Neuronal stem cell (in vitro differentiated cells): ENCODE measurements at regions not wholly inside any gene's neighbourhood (a gene's known extent, or its start where the extent isn't known, plus 50 kb on each side); places are given as distances from the start of the nearest gene placed in this dataset.

Experiments used
- DNase-seq: peaks from one replicate; pipeline ENCODE4 v3.0.0-alpha.2; 2013; ENCODE audit warnings: low spot score
- H2AFZ ChIP-seq: one replicate; pipeline ENCODE4 v1.6.1; 2013; ENCODE audit warnings: mild to moderate bottlenecking, low read length, inconsistent platforms
- H2AK5ac ChIP-seq: 2 replicates; pipeline ENCODE4 v1.6.1; 2013; ENCODE audit warnings: low read depth, mild to moderate bottlenecking, inconsistent platforms, low read length, moderate library complexity, mixed read lengths
- H2BK120ac ChIP-seq: 2 replicates; pipeline ENCODE4 v1.6.1; 2013; ENCODE audit warnings: low read depth, mild to moderate bottlenecking, inconsistent platforms, low read length, moderate library complexity, mixed read lengths
- H2BK12ac ChIP-seq: one replicate; pipeline ENCODE4 v1.6.1; 2013; ENCODE audit warnings: low read length, inconsistent platforms
- H2BK15ac ChIP-seq: 2 replicates; pipeline ENCODE4 v1.6.1; 2013; ENCODE audit warnings: mild to moderate bottlenecking, low read length, inconsistent platforms, mixed read lengths
- H2BK5ac ChIP-seq: one replicate; pipeline ENCODE4 v1.6.1; 2013; ENCODE audit warnings: inconsistent platforms, mild to moderate bottlenecking, low read length, moderate library complexity
- H3K14ac ChIP-seq: one replicate; pipeline ENCODE4 v1.6.1; 2013; ENCODE audit warnings: low read length, inconsistent platforms
- H3K18ac ChIP-seq: 2 replicates; pipeline ENCODE4 v1.6.1; 2013; ENCODE audit warnings: low read length, inconsistent platforms
- H3K23ac ChIP-seq: 2 replicates; pipeline ENCODE4 v1.6.1; 2013; ENCODE audit warnings: low read depth, mild to moderate bottlenecking, mixed read lengths, low read length, inconsistent platforms; ENCODE audit not compliant: poor library complexity
- H3K27ac ChIP-seq: replicated peaks from 3 replicates; pipeline ENCODE4 v1.5.1; 2013; ENCODE audit warnings: low read length, inconsistent platforms
- H3K27me3 ChIP-seq, 3 experiments: 2 replicates each; pipeline ENCODE4 v1.6.1; 2013; ENCODE audit warnings: low read length in 3 of 3, mild to moderate bottlenecking in 2 of 3, inconsistent platforms in 1 of 3, low read depth in 1 of 3, mixed read lengths in 1 of 3, moderate library complexity in 1 of 3; ENCODE audit not compliant: control insufficient read depth in 3 of 3, insufficient read depth in 3 of 3
- H3K36me3 ChIP-seq, 2 donors: replicated peaks in 1 of 2; 2 replicates each; pipeline ENCODE4 v1.6.1; 2013; ENCODE audit warnings: low read length in 2 of 2; ENCODE audit not compliant: control insufficient read depth in 2 of 2, insufficient read depth in 2 of 2
- H3K4ac ChIP-seq: 2 replicates; pipeline ENCODE4 v1.6.1; 2013; ENCODE audit warnings: inconsistent platforms, mild to moderate bottlenecking, low read length, moderate library complexity
- H3K4me1 ChIP-seq, 2 donors: 1 replicate in 1 of 2; 2 replicates in 1 of 2; pipeline ENCODE4 v1.6.1; 2013; ENCODE audit warnings: low read length in 2 of 2, low read depth in 1 of 2; ENCODE audit not compliant: control insufficient read depth in 2 of 2, insufficient read depth in 1 of 2
- H3K4me2 ChIP-seq: one replicate; pipeline ENCODE4 v1.6.1; 2013; ENCODE audit warnings: mild to moderate bottlenecking, low read length, inconsistent platforms; ENCODE audit not compliant: insufficient read depth, poor library complexity, severe bottlenecking
- H3K4me3 ChIP-seq, 2 donors: 2 replicates each; pipeline ENCODE4 v1.5.1; 2013; ENCODE audit warnings: low read length in 2 of 2, mild to moderate bottlenecking in 2 of 2, inconsistent platforms in 1 of 2, moderate library complexity in 1 of 2
- H3K79me1 ChIP-seq: one replicate; pipeline ENCODE4 v1.6.1; 2013; ENCODE audit warnings: low read depth, mild to moderate bottlenecking, inconsistent platforms, low read length, moderate library complexity
- H3K9ac ChIP-seq: one replicate; pipeline ENCODE4 v1.6.1; 2013; ENCODE audit warnings: mild to moderate bottlenecking, low read depth, low read length, inconsistent platforms; ENCODE audit not compliant: poor library complexity
- H3K9me3 ChIP-seq, 2 donors: replicated peaks in 1 of 2; 2 replicates each; pipeline versions ENCODE3 to v1.6.1; 2013; ENCODE audit warnings: low read length in 2 of 2, mild to moderate bottlenecking in 2 of 2, inconsistent platforms in 1 of 2, low read depth in 1 of 2, mixed read lengths in 1 of 2, moderate library complexity in 1 of 2; ENCODE audit not compliant: control insufficient read depth in 2 of 2, insufficient read depth in 1 of 2
- H4K8ac ChIP-seq: one replicate; pipeline ENCODE4 v1.6.1; 2013; ENCODE audit warnings: low read depth, mild to moderate bottlenecking, inconsistent platforms, low read length, moderate library complexity
- H4K91ac ChIP-seq: one replicate; pipeline ENCODE4 v1.6.1; 2013; ENCODE audit warnings: low read length, low read depth, mild to moderate bottlenecking, inconsistent platforms; ENCODE audit not compliant: poor library complexity
- WGBS, 2 donors: extraction: QIAGEN DNeasy Blood & Tissue Kit; methylation state at CpG; one replicate each; pipeline ENCODE4 v1.1.7; 2013; ENCODE audit warnings: missing lambda C conversion rate in 2 of 2, mixed read lengths in 1 of 2; ENCODE audit not compliant: insufficient read length in 2 of 2, insufficient replicate concordance in 1 of 2; ENCODE audit errors: extremely low coverage in 2 of 2; 5-methylcytosine and 5-hydroxymethylcytosine counted together

DNA sequence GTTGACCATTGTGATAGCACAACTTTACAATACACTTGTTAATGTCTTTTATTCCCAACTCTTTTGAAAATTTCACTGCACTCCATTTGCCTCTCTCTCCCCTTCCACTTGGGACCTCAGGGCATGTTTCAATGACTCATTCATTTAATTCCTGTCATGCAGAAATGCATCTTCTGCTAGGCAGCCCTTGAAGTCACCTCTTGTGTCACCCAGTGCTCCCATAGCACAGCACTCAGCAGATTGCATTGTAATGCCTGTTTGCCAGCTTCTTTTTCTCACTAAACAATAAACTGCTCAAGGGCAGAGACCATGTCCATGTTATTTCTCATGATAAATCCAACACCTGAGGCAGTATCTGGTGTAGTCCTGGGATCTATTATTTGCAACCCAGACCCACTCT is 85.9 kb upstream of the ACSL3 start:
- Histone ChIP-seq H2BK5ac (no peak overlapping the region), H3K27me3 (peaks cover 0 to 12% (median 0%) of the 10 kb centered on the region in 3 experiments), H3K9ac (no peak overlapping the region), H3K4me1 (peaks cover 0 to 7% of the 10 kb centered on the region in 2 donors), H3K27ac (no peak overlapping the region), H2BK12ac (peak overlapping the region; percentile 60), H2BK120ac (no peak overlapping the region), H2AFZ (no peak overlapping the region), H3K4me3 (no peak overlapping the region), H3K23ac (no peak overlapping the region), H2BK15ac (no peak overlapping the region), H4K91ac (no peak overlapping the region), H3K4me2 (no peak overlapping the region), H2AK5ac (no peak overlapping the region), H3K4ac (no peak overlapping the region), H3K36me3 (no peaks in the 10 kb centered on the region), H4K8ac (no peak overlapping the region), H3K14ac (no peak overlapping the region), H3K9me3 (peaks cover 0 to 2% of the 10 kb centered on the region in 2 donors), H3K79me1 (no peaks in the 10 kb centered on the region), H3K18ac (no peak overlapping the region)
- no peak for DNase-seq

DNA sequence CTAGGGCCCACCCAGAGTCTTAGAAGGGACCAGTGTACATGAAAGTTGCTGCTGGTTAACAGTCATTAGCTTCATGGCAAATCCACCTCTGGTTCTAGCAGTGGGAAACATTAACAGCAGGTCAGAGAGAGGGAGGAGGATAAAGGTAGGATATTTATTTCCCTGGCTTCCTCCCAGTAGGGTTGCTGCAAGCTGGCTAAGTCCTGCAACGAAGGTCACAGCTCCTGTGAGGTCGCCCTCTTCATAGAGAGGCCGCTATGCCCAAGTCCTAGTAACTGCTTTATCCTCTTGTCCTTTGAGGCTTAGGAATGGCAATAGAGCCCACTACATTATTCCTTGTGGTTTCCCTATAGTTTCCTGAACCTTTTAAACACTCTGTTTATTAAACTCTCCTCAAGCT is 84.0 kb upstream of the ACSL3 start:
- no peak overlapping the region for H2AK5ac ChIP-seq

DNA sequence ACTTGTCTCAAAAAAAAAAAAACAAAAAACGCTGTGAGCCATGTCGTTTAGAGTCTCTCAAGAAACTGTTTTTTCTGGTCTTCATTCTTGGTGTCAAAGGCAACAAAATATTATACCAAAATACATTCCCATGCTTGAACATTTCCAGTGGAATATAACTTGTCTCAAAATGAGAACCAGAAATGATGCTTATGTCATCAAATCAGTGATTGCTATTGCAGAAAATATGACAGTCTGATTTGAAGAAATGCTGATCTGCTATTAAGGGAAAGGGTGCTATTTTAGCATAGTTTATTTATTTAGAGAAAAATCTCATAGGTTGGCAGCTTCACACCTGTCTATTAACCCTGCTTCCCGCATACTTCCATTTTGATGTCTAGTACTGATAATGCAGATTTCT is 82.4 kb upstream of the ACSL3 start:
- H4K8ac ChIP-seq: no peak overlapping the region
- no peak overlapping the region for H3K9ac ChIP-seq
- H2BK15ac ChIP-seq: no peak overlapping the region
- no peak overlapping the region for H3K18ac ChIP-seq
- no peak overlapping the region for H4K91ac ChIP-seq
- no peak overlapping the region for H3K23ac ChIP-seq
- no peak overlapping the region for H3K14ac ChIP-seq
- H3K79me1 ChIP-seq: no peaks in the 10 kb centered on the region
- H3K36me3 ChIP-seq: no peaks in the 10 kb centered on the region
- H2BK12ac ChIP-seq: no peak overlapping the region
- H3K27me3 ChIP-seq: peaks cover 0 to 5% (median 0%) of the 10 kb centered on the region in 3 experiments
- peaks cover 0 to 3% of the 10 kb centered on the region in 2 donors for H3K4me1 ChIP-seq
- WGBS, 2 donors: no CpG with 5 or more reads among the region's 3 CpGs
- no peak overlapping the region for H3K4me3 ChIP-seq
- no peak for DNase-seq
- H2BK120ac ChIP-seq: no peak overlapping the region
- no peak overlapping the region for H2BK5ac ChIP-seq
- H3K9me3 ChIP-seq: no peaks in the 10 kb centered on the region
- no peak overlapping the region for H3K4ac ChIP-seq
- no peak overlapping the region for H3K4me2 ChIP-seq
- H2AFZ ChIP-seq: no peak overlapping the region
- H3K27ac ChIP-seq: no peak overlapping the region
- H2AK5ac ChIP-seq: no peak overlapping the region

More for the DNA sequence above, 84.0 kb upstream of the ACSL3 start:
- Histone ChIP-seq H3K23ac (no peak overlapping the region), H3K36me3 (no peaks in the 10 kb centered on the region), H3K4me3 (no peak overlapping the region), H2BK15ac (no peak overlapping the region), H3K9ac (no peak overlapping the region), H3K79me1 (no peaks in the 10 kb centered on the region), H4K91ac (no peak overlapping the region), H2BK120ac (no peak overlapping the region), H3K18ac (no peak overlapping the region), H4K8ac (no peak overlapping the region), H3K14ac (no peak overlapping the region), H2BK12ac (no peak overlapping the region), H3K27me3 (peaks cover 0 to 12% (median 0%) of the 10 kb centered on the region in 3 experiments), H3K9me3 (peaks cover 0 to 2% of the 10 kb centered on the region in 2 donors), H3K4me1 (peaks cover 0 to 7% of the 10 kb centered on the region in 2 donors), H3K4ac (no peak overlapping the region), H3K4me2 (no peak overlapping the region), H2BK5ac (no peak overlapping the region), H3K27ac (no peak overlapping the region), H2AFZ (no peak overlapping the region)
- no CpG with 5 or more reads among the region's 3 CpGs for WGBS, 2 donors
- DNase-seq: no peak

GRCh38 chr2:222779145-222779832 is 81.5 kb upstream of the ACSL3 start:
- no peak overlapping the region for H3K4ac ChIP-seq
- H4K91ac ChIP-seq: no peak overlapping the region
- H4K8ac ChIP-seq: no peak overlapping the region
- H2AFZ ChIP-seq: no peak overlapping the region
- no peak overlapping the region for H3K23ac ChIP-seq
- no peak overlapping the region for H3K27ac ChIP-seq
- H3K79me1 ChIP-seq: no peaks in the 10 kb centered on the region
- H3K36me3 ChIP-seq: no peaks in the 10 kb centered on the region
- H3K9ac ChIP-seq: no peak overlapping the region
- no peak overlapping the region for H2BK120ac ChIP-seq
- H2BK12ac ChIP-seq: no peak overlapping the region
- H3K4me1 ChIP-seq: peaks cover 0 to 3% of the 10 kb centered on the region in 2 donors
- DNase-seq: no peak
- no peak overlapping the region for H3K14ac ChIP-seq
- no peak overlapping the region for H2BK5ac ChIP-seq
- no peak overlapping the region for H3K18ac ChIP-seq
- H3K4me3 ChIP-seq: no peak overlapping the region
- WGBS, 2 donors: no CpG with 5 or more reads among the region's 5 CpGs
- no peak overlapping the region for H2BK15ac ChIP-seq
- no peaks in the 10 kb centered on the region for H3K27me3 ChIP-seq
- H2AK5ac ChIP-seq: no peak overlapping the region
- H3K4me2 ChIP-seq: no peak overlapping the region
- H3K9me3 ChIP-seq: no peaks in the 10 kb centered on the region
